ENCODE measurements at regions not wholly inside any gene's neighbourhood (a gene's known extent, or its start where the extent isn't known, plus 50 kb on each side); places are given as distances from the start of the nearest gene placed in this dataset.

DNA sequence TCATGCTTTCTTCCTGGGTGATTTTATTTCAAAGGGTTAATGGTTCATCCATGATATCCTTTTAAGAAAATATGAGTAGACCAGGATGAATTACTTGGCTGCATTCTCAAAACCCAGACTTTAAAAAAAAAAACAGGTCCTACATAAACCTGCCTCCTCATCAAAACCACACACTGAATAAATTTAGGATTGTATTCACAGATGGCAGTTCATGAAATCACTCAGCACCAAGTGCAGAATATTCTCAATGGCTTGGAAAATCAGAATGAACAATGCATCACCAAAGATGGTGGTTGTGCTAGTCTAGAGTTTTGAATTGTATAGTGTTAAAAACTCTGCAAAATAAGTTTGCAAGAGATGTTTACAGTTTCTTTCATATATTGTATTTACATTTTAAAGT is 145.4 kb upstream of the GRAMD2B start (continued):
- TF ChIP-seq, protein P1, sequence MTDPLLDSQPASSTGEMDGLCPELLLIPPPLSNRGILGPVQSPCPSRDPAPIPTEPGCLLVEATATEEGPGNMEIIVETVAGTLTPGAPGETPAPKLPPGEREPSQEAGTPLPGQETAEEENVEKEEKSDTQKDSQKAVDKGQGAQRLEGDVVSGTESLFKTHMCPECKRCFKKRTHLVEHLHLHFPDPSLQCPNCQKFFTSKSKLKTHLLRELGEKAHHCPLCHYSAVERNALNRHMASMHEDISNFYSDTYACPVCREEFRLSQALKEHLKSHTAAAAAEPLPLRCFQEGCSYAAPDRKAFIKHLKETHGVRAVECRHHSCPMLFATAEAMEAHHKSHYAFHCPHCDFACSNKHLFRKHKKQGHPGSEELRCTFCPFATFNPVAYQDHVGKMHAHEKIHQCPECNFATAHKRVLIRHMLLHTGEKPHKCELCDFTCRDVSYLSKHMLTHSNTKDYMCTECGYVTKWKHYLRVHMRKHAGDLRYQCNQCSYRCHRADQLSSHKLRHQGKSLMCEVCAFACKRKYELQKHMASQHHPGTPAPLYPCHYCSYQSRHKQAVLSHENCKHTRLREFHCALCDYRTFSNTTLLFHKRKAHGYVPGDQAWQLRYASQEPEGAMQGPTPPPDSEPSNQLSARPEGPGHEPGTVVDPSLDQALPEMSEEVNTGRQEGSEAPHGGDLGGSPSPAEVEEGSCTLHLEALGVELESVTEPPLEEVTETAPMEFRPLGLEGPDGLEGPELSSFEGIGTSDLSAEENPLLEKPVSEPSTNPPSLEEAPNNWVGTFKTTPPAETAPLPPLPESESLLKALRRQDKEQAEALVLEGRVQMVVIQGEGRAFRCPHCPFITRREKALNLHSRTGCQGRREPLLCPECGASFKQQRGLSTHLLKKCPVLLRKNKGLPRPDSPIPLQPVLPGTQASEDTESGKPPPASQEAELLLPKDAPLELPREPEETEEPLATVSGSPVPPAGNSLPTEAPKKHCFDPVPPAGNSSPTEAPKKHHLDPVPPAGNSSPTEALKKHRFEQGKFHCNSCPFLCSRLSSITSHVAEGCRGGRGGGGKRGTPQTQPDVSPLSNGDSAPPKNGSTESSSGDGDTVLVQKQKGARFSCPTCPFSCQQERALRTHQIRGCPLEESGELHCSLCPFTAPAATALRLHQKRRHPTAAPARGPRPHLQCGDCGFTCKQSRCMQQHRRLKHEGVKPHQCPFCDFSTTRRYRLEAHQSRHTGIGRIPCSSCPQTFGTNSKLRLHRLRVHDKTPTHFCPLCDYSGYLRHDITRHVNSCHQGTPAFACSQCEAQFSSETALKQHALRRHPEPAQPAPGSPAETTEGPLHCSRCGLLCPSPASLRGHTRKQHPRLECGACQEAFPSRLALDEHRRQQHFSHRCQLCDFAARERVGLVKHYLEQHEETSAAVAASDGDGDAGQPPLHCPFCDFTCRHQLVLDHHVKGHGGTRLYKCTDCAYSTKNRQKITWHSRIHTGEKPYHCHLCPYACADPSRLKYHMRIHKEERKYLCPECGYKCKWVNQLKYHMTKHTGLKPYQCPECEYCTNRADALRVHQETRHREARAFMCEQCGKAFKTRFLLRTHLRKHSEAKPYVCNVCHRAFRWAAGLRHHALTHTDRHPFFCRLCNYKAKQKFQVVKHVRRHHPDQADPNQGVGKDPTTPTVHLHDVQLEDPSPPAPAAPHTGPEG (CRISPR knock-in tag; IDR thresholded peaks at IDR 0.05): no peak

DNA sequence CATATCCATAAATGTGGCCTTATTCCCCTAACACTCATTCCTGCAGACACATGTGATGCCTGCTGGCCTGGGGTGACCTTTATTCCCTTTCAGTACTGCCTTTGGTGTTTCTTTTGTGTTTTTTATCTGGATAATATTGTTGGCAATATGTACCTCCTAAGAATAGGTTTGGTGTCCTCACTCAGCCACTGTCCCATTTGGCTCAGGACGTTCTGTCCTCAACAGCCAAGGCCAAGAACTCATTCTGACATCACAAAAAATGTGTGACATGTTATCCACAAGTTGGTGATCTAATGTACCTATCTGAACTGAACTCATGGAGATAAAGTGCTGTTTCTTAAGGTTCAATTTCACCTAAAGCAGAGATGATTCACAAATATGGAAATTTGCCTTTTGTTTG is 142.9 kb upstream of the GRAMD2B start:
- intact Hi-C loops (cut with micrococcal nuclease; ENCODE audit: unreplicated experiment): no loop called here
- Histone ChIP-seq H4K20me1 (ENCODE audit: insufficient read depth, low read length) (no peaks in the 10 kb centered on the region), H3K27ac (ENCODE audit: extremely low read length, insufficient read depth, low read length) (no peak overlapping the region), H3K79me2 (ENCODE audit: insufficient read depth, low read length) (no peaks in the 10 kb centered on the region), H2AFZ (ENCODE audit: low read length) (no peak overlapping the region), H3K4me2 (ENCODE audit: low read depth, low read length) (no peak overlapping the region), H3K4me3 (replicated peaks in 1 of 3; ENCODE audit: insufficient read depth in 1 of 3, low read depth in 2 of 3, low read length in 3 of 3) (no peak overlapping the region), H3K9ac (ENCODE audit: insufficient read depth, low read depth, low read length) (no peak overlapping the region), H3K9me3 (ENCODE audit: low read length) (no peaks in the 10 kb centered on the region), H3K27me3 (ENCODE audit: control insufficient read depth in 1 of 2, insufficient read depth in 2 of 2, low read length in 2 of 2) (no peaks in the 10 kb centered on the region), H3K36me3 (replicated peaks in 1 of 2; ENCODE audit: control insufficient read depth in 1 of 2, insufficient read depth in 2 of 2, low read length in 2 of 2) (no peaks in the 10 kb centered on the region), H3K4me1 (ENCODE audit: insufficient read depth, low read length) (no peaks in the 10 kb centered on the region)
- no peak for ATAC-seq
- ChIA-PET POLR2A (no interaction called here), CTCF (ENCODE audit: low intra/inter-chr PET ratio, low total read pairs) (no interaction called here)
- BruUV-seq (replicated peaks): no TSS peak
- in situ Hi-C loops (cut with HindIII; ENCODE audit: extremely low pct_ligation_motif_present, low pct_unique_long_range_greater_than_20kb): no loop called here
- 0% methylated on average over 1 of the region's 1 CpG for WGBS (ENCODE audit: low lambda C conversion rate)
- no peak for DNase-seq (ENCODE audit: low spot score)
- FAIRE-seq: no peak
- TF ChIP-seq ZUFSP (CRISPR knock-in tag; IDR thresholded peaks at IDR 0.05; ENCODE audit: borderline replicate concordance) (no peak), ZNF552 (CRISPR knock-in tag; IDR thresholded peaks at IDR 0.05; ENCODE audit: borderline replicate concordance) (no peak), ZNF318 (CRISPR knock-in tag; IDR thresholded peaks at IDR 0.05) (no peak), ZNF530 (CRISPR knock-in tag; IDR thresholded peaks at IDR 0.05; ENCODE audit: low read depth) (no peak)

All from HepG2 (cell line).